DMS114 treated with DMSO at 0.1 percent for 48 hours (cell line): ENCODE measurements at regions not wholly inside any gene's neighbourhood (a gene's known extent, or its start where the extent isn't known, plus 50 kb on each side); places are given as distances from the start of the nearest gene placed in this dataset.

Source experiments
- DNase-seq: peaks from one replicate; lab custom pipeline; 2025; ENCODE audit not compliant: unreplicated experiment; lab: John Stamatoyannopoulos, UW

GRCh38 chr13:50588491-50589130 lies 254.9 kb downstream of the DLEU7 start:
- DNase-seq: no peak

- DNase-seq: no peak
These were observed 254.4 kb downstream of the DLEU7 start for GRCh38 chr13:50589139-50589538.

- DNase-seq: no peak
These were observed 253.8 kb downstream of the DLEU7 start for GRCh38 chr13:50589651-50590054.

GRCh38 chr13:50592412-50593155 lies 250.9 kb downstream of the DLEU7 start:
- no peak for DNase-seq

- no peak for DNase-seq
These were observed 250.3 kb downstream of the DLEU7 start for GRCh38 chr13:50593207-50593606.

- DNase-seq: no peak
These were observed 249.0 kb downstream of the DLEU7 start for GRCh38 chr13:50594276-50595051.

- DNase-seq: no peak
These were observed 248.3 kb downstream of the DLEU7 start for GRCh38 chr13:50595196-50595595.

- DNase-seq: no peak
These were observed 247.3 kb downstream of the DLEU7 start for GRCh38 chr13:50596156-50596555.

- DNase-seq: no peak
These were observed 246.7 kb downstream of the DLEU7 start for GRCh38 chr13:50596776-50597203.

GRCh38 chr13:50598338-50598737 lies 245.2 kb downstream of the DLEU7 start:
- DNase-seq: no peak

- DNase-seq: no peak
These were observed 244.4 kb downstream of the DLEU7 start for GRCh38 chr13:50599046-50599445.

- DNase-seq: no peak
These were observed 243.6 kb downstream of the DLEU7 start for GRCh38 chr13:50599927-50600326.

GRCh38 chr13:50608370-50608769 lies 235.1 kb downstream of the DLEU7 start:
- DNase-seq: no peak

GRCh38 chr13:50609011-50609410 lies 234.5 kb downstream of the DLEU7 start:
- no peak for DNase-seq

- DNase-seq: no peak
These were observed 233.3 kb downstream of the DLEU7 start for GRCh38 chr13:50610238-50610637.

- no peak for DNase-seq
These were observed 232.2 kb downstream of the DLEU7 start for GRCh38 chr13:50611117-50611781.

- no peak for DNase-seq
These were observed 230.8 kb downstream of the DLEU7 start for GRCh38 chr13:50612717-50613116.

- DNase-seq: no peak
These were observed 230.1 kb downstream of the DLEU7 start for GRCh38 chr13:50613356-50613831.

- DNase-seq: no peak
These were observed 228.3 kb downstream of the DLEU7 start for GRCh38 chr13:50615234-50615633.

- no peak for DNase-seq
These were observed 227.4 kb downstream of the DLEU7 start for GRCh38 chr13:50616101-50616500.

- DNase-seq: no peak
These were observed 226.3 kb downstream of the DLEU7 start for GRCh38 chr13:50617134-50617721.
